Esophagus muscularis mucosa (tissue), 4 donors: ENCODE measurements at regions not wholly inside any gene's neighbourhood (a gene's known extent, or its start where the extent isn't known, plus 50 kb on each side); places are given as distances from the start of the nearest gene placed in this dataset.
A peak's percentile ranks its signal among the peaks of the same experiment; 100 is the strongest.

ENCODE experiments used
- DNase-seq: peaks from one replicate; pipeline ENCODE4 v3.0.0-alpha.2; 2017; ENCODE audit errors: extremely low spot score
- H3K27ac ChIP-seq, 4 donors: fragments of 200-600 bp; sonication (generic); replicated peaks in 1 of 4; 1 replicate in 3 of 4; 2 replicates in 1 of 4; pipeline ENCODE4 v1.5.1; 2016 to 2019; ENCODE audit warnings: mild to moderate bottlenecking in 1 of 4
- H3K27me3 ChIP-seq, 4 donors: fragments of 200-600 bp; sonication (generic); one replicate each; pipeline versions ENCODE4 v1.5.1 to v1.6.0; 2016 to 2019
- H3K36me3 ChIP-seq, 4 donors: fragments of 200-600 bp; sonication (generic); one replicate each; pipeline ENCODE4 v1.5.1; 2016 to 2019
- H3K4me1 ChIP-seq, 4 donors: fragments of 200-600 bp; sonication (generic); one replicate each; pipeline ENCODE4 v1.5.1; 2016 to 2019
- H3K4me3 ChIP-seq, 4 donors: fragments of 200-600 bp; sonication (generic); 1 replicate in 2 of 4; 2 replicates in 2 of 4; pipeline ENCODE4 v1.5.1; 2016 to 2019; ENCODE audit warnings: mild to moderate bottlenecking in 4 of 4, moderate library complexity in 1 of 4
- H3K9me3 ChIP-seq, 4 donors: fragments of 200-600 bp; sonication (generic); 1 replicate in 3 of 4; 2 replicates in 1 of 4; pipeline ENCODE4 v1.5.1; 2016 to 2019
- CTCF ChIP-seq, 3 experiments: fragments of 200-600 bp in 2 of 3; fragments of 450-650 bp in 1 of 3; sonication (generic) in 2 of 3; IDR thresholded peaks; one replicate each; pipeline ENCODE4 v1.5.1; 2017 to 2019; ENCODE audit warnings: antibody characterized with exemption in 3 of 3, mild to moderate bottlenecking in 2 of 3, moderate library complexity in 1 of 3
- EP300 ChIP-seq: sonication (generic); formaldehyde crosslinking; IDR thresholded peaks from one replicate; pipeline ENCODE4 v1.6.1; 2017; ENCODE audit warnings: antibody characterized with exemption
- POLR2A ChIP-seq: fragments of 450-650 bp; IDR thresholded peaks from one replicate; pipeline ENCODE4 v1.6.1; 2017; ENCODE audit warnings: antibody characterized with exemption, moderate library complexity, mild to moderate bottlenecking, low read depth
- POLR2AphosphoS5 ChIP-seq, 2 donors: sonication (generic); formaldehyde crosslinking; IDR thresholded peaks; one replicate each; pipeline ENCODE4 v1.6.1; 2017; ENCODE audit warnings: antibody characterized with exemption in 2 of 2
- WGBS: methylation state at CpG from one replicate; pipeline ENCODE4 v1.1.5; 2018; 5-methylcytosine and 5-hydroxymethylcytosine counted together
- intact Hi-C: fragments of 100-400 bp; cut with DNase I; formaldehyde crosslinking; loops from one replicate; pipeline ENCODE4 v1.15.1; 2023

DNA sequence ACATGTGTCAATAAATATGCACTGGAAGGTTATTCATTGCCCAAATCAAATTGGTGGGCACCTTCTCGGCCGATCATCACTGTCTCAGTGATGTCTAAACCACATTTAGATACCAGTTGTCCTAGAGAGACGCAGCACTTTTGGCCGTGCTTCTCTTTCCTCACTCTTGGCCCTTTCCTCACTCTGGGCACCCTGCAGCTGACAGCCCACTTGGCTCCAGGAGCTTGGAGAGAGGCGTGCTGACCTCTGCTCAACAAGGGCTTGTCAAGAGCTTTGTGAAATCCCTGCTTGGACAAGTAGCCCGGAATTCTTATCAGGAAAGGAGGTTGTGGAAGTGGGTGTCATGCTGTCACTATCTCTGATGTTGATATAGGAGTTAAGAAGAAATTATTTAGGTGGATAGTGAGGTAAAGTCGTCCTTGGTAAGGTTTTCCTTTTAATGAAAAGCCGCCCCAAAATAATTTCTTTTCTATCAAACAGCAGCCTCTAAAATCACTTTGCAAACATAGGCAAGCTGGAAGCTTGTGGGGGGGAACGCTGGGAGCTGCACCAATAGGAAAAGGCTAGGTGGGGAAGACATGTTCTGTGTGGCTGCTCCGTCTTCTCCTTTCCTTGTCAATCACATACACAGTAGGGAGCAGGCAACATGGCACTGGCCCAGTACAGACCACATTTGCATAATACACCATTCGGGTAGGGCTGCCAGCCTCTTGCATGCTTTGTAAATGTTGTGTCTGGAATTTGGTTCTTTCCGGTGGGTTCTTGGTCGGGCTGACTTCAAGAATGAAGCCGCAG is 126.8 kb upstream of the UBE3A start:
- no peaks in the 10 kb centered on the region for H3K27me3 ChIP-seq
- no peak for DNase-seq
- no peak overlapping the region for H3K27ac ChIP-seq
- H3K9me3 ChIP-seq: no peaks in the 10 kb centered on the region
- no peak overlapping the region for H3K4me3 ChIP-seq
- intact Hi-C loops: loop anchor here (10.0 kb wide), 1 partner anchor 99 kb away; no protein-coding TSS in a partner anchor
- TF ChIP-seq EP300 (no peak), POLR2A (no peak), POLR2AphosphoS5 (IDR thresholded peaks at IDR 0.05) (no peak), CTCF (IDR thresholded peaks at IDR 0.05) (no peak)
- peaks cover 21 to 59% (median 42%) of the 10 kb centered on the region in 4 donors for H3K4me1 ChIP-seq
- 84% methylated on average over 13 of the region's 14 CpGs for WGBS
- H3K36me3 ChIP-seq: no peaks in the 10 kb centered on the region

- H3K27ac ChIP-seq: no peak overlapping the region
- no peaks in the 10 kb centered on the region for H3K27me3 ChIP-seq
- no peak for DNase-seq
- TF ChIP-seq POLR2A: no peak
- no peak for TF ChIP-seq EP300
- no peak for TF ChIP-seq POLR2AphosphoS5 (IDR thresholded peaks at IDR 0.05)
- TF ChIP-seq CTCF (IDR thresholded peaks at IDR 0.05): no peak
- no peak overlapping the region for H3K4me3 ChIP-seq
- 93% methylated on average over 4 of the region's 4 CpGs for WGBS
- intact Hi-C loops: loop anchor here (10.0 kb wide), 1 partner anchor 101 kb away; no protein-coding TSS in a partner anchor
- peaks cover 15 to 50% (median 36%) of the 10 kb centered on the region in 4 donors for H3K4me1 ChIP-seq
- H3K9me3 ChIP-seq: no peaks in the 10 kb centered on the region
- H3K36me3 ChIP-seq: no peaks in the 10 kb centered on the region
These were observed 124.8 kb upstream of the UBE3A start for GRCh38 chr15:25563596-25563995.

GRCh38 chr15:25557926-25558325 is 119.1 kb upstream of the UBE3A start:
- H3K4me3 ChIP-seq: no peak overlapping the region
- no peaks in the 10 kb centered on the region for H3K27me3 ChIP-seq
- H3K9me3 ChIP-seq: no peaks in the 10 kb centered on the region
- H3K36me3 ChIP-seq: no peaks in the 10 kb centered on the region
- intact Hi-C loops: no loop called here
- WGBS: 88% methylated on average over 5 of the region's 5 CpGs
- no peak overlapping the region for H3K27ac ChIP-seq
- TF ChIP-seq POLR2A (no peak), EP300 (no peak), CTCF (IDR thresholded peaks at IDR 0.05) (no peak), POLR2AphosphoS5 (IDR thresholded peaks at IDR 0.05) (no peak)
- peaks cover 0 to 18% (median 15%) of the 10 kb centered on the region in 4 donors for H3K4me1 ChIP-seq
- peak; percentile 42 for DNase-seq

DNA sequence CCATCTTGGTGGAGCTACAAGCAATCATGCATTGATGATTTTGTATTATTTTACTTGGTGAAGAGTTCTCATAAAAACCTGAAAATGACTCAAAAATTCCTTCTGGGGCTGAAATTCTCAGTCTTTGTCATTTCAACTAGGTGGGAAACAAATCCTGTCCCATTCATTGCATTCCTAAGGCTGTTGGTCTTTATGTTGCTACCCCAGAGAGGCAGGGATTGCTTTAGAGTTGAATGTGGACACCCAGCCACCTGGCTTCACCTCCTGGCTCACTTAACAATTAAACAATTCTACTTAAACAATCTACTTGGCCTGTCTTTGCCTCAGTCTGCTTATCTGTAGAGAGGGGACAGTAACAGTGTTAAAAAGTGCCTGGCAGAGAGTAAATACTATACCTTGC is 117.3 kb upstream of the UBE3A start:
- no peak overlapping the region for H3K27ac ChIP-seq
- no peaks in the 10 kb centered on the region for H3K9me3 ChIP-seq
- DNase-seq: peak; percentile 17
- no peaks in the 10 kb centered on the region for H3K36me3 ChIP-seq
- no peaks in the 10 kb centered on the region for H3K27me3 ChIP-seq
- no peak overlapping the region for H3K4me3 ChIP-seq
- peaks cover 0 to 16% (median 13%) of the 10 kb centered on the region in 4 donors for H3K4me1 ChIP-seq
- TF ChIP-seq POLR2AphosphoS5 (IDR thresholded peaks at IDR 0.05): no peak
- no peak for TF ChIP-seq EP300
- TF ChIP-seq POLR2A: no peak
- TF ChIP-seq CTCF (IDR thresholded peaks at IDR 0.05): no peak
- intact Hi-C loops: no loop called here
